Large intestine (tissue), 3 donors: ENCODE measurements at regions not wholly inside any gene's neighbourhood (a gene's known extent, or its start where the extent isn't known, plus 50 kb on each side); places are given as distances from the start of the nearest gene placed in this dataset.

ENCODE experiments used
- DNase-seq, 2 donors: peaks; one replicate each; pipeline versions ENCODE4 v3.0.0 to v3.0.0-alpha.2; 2013
- H3K27ac ChIP-seq: one replicate; pipeline ENCODE4 v1.5.1; 2013; ENCODE audit warnings: low read length
- H3K27me3 ChIP-seq: 2 replicates; pipeline ENCODE4 v1.6.1; 2013; ENCODE audit warnings: low read length; ENCODE audit not compliant: control insufficient read depth, insufficient read depth
- H3K36me3 ChIP-seq: 2 replicates; pipeline ENCODE4 v1.6.1; 2013; ENCODE audit warnings: low read length; ENCODE audit not compliant: control insufficient read depth, insufficient read depth
- H3K4me1 ChIP-seq: one replicate; pipeline ENCODE4 v1.6.1; 2013; ENCODE audit warnings: low read length; ENCODE audit not compliant: control insufficient read depth, insufficient read depth
- H3K4me3 ChIP-seq: one replicate; pipeline ENCODE4 v1.5.1; 2013; ENCODE audit warnings: low read length
- H3K9me3 ChIP-seq: one replicate; pipeline ENCODE4 v1.6.1; 2013; ENCODE audit warnings: mild to moderate bottlenecking, low read depth, low read length, moderate library complexity; ENCODE audit not compliant: control insufficient read depth
- WGBS: methylation state at CpG from one replicate; pipeline ENCODE4 v1.1.5; 2013; ENCODE audit warnings: low lambda C conversion rate; ENCODE audit not compliant: insufficient coverage; 5-methylcytosine and 5-hydroxymethylcytosine counted together

- no CpG with 5 or more reads among the region's 3 CpGs for WGBS
- Histone ChIP-seq H3K27me3 (peaks cover 17% of the 10 kb centered on the region), H3K27ac (no peak overlapping the region), H3K36me3 (no peaks in the 10 kb centered on the region), H3K9me3 (no peaks in the 10 kb centered on the region), H3K4me3 (no peak overlapping the region), H3K4me1 (no peaks in the 10 kb centered on the region)
- no peak for DNase-seq
Observed at GRCh38 chr10:123576706-123577105, 89.4 kb upstream of the GPR26 start.

- H3K27me3 ChIP-seq = peaks cover 19% of the 10 kb centered on the region
- no peak overlapping the region for H3K27ac ChIP-seq
- H3K9me3 ChIP-seq = no peaks in the 10 kb centered on the region
- H3K36me3 ChIP-seq = no peaks in the 10 kb centered on the region
- WGBS = 86% methylated on average over 1 of the region's 4 CpGs
- no peak overlapping the region for H3K4me3 ChIP-seq
- H3K4me1 ChIP-seq = no peaks in the 10 kb centered on the region
- no peak for DNase-seq
Observed at GRCh38 chr10:123577921-123578461, 88.2 kb upstream of the GPR26 start.

- no peak for DNase-seq
- Histone ChIP-seq H3K27me3 (peaks cover 20% of the 10 kb centered on the region), H3K36me3 (no peaks in the 10 kb centered on the region), H3K9me3 (no peaks in the 10 kb centered on the region), H3K4me1 (no peaks in the 10 kb centered on the region), H3K27ac (no peak overlapping the region), H3K4me3 (no peak overlapping the region)
- no CpG with 5 or more reads among the region's 6 CpGs for WGBS
Observed at GRCh38 chr10:123578721-123579120, 87.4 kb upstream of the GPR26 start.

GRCh38 chr10:123579675-123580074 lies 86.5 kb upstream of the GPR26 start:
- Histone ChIP-seq H3K36me3 (no peaks in the 10 kb centered on the region), H3K4me3 (no peak overlapping the region), H3K27ac (no peak overlapping the region), H3K9me3 (no peaks in the 10 kb centered on the region), H3K27me3 (peaks cover 20% of the 10 kb centered on the region), H3K4me1 (no peaks in the 10 kb centered on the region)
- DNase-seq = no peak
- no CpG with 5 or more reads among the region's 5 CpGs for WGBS

- DNase-seq = no peak
- no CpG with 5 or more reads among the region's 4 CpGs for WGBS
- Histone ChIP-seq H3K4me1 (no peaks in the 10 kb centered on the region), H3K9me3 (no peaks in the 10 kb centered on the region), H3K4me3 (no peak overlapping the region), H3K27ac (no peak overlapping the region), H3K36me3 (no peaks in the 10 kb centered on the region), H3K27me3 (peaks cover 25% of the 10 kb centered on the region)
Observed at GRCh38 chr10:123580426-123580825, 85.7 kb upstream of the GPR26 start.

- no peaks in the 10 kb centered on the region for H3K4me1 ChIP-seq
- H3K4me3 ChIP-seq = no peak overlapping the region
- no peak for DNase-seq
- no peak overlapping the region for H3K27ac ChIP-seq
- no peaks in the 10 kb centered on the region for H3K9me3 ChIP-seq
- no peaks in the 10 kb centered on the region for H3K36me3 ChIP-seq
- WGBS = no CpG with 5 or more reads among the region's 9 CpGs
- H3K27me3 ChIP-seq = peaks cover 28% of the 10 kb centered on the region
Observed at GRCh38 chr10:123581656-123582055, 84.5 kb upstream of the GPR26 start.

GRCh38 chr10:123582084-123582989 lies 83.8 kb upstream of the GPR26 start:
- no peaks in the 10 kb centered on the region for H3K4me1 ChIP-seq
- no peaks in the 10 kb centered on the region for H3K9me3 ChIP-seq
- H3K4me3 ChIP-seq = no peak overlapping the region
- H3K36me3 ChIP-seq = no peaks in the 10 kb centered on the region
- no CpG with 5 or more reads among the region's 6 CpGs for WGBS
- H3K27me3 ChIP-seq = peaks cover 28% of the 10 kb centered on the region
- no peak overlapping the region for H3K27ac ChIP-seq
- DNase-seq = peak; percentile 54 to 62

GRCh38 chr10:123583639-123584418 lies 82.3 kb upstream of the GPR26 start:
- H3K4me1 ChIP-seq = no peaks in the 10 kb centered on the region
- DNase-seq = peak; percentile 65 to 73
- no peaks in the 10 kb centered on the region for H3K9me3 ChIP-seq
- no peak overlapping the region for H3K27ac ChIP-seq
- no peak overlapping the region for H3K4me3 ChIP-seq
- WGBS = no CpG with 5 or more reads among the region's 24 CpGs
- peaks cover 27% of the 10 kb centered on the region for H3K27me3 ChIP-seq
- no peaks in the 10 kb centered on the region for H3K36me3 ChIP-seq

- H3K4me1 ChIP-seq = no peaks in the 10 kb centered on the region
- H3K27ac ChIP-seq = no peak overlapping the region
- no peaks in the 10 kb centered on the region for H3K36me3 ChIP-seq
- no peak overlapping the region for H3K4me3 ChIP-seq
- H3K9me3 ChIP-seq = no peaks in the 10 kb centered on the region
- no CpG with 5 or more reads among the region's 12 CpGs for WGBS
- DNase-seq = no peak
- peaks cover 27% of the 10 kb centered on the region for H3K27me3 ChIP-seq
Observed at GRCh38 chr10:123584419-123584775, 81.8 kb upstream of the GPR26 start.
